GM12864 (cell line): ENCODE measurements at regions not wholly inside any gene's neighbourhood (a gene's known extent, or its start where the extent isn't known, plus 50 kb on each side); places are given as distances from the start of the nearest gene placed in this dataset.

ENCODE experiments used
- DNase-seq: peaks from one replicate; pipeline ENCODE4 v3.0.0-alpha.2; 2011; ENCODE audit warnings: low read depth
- H3K4me3 ChIP-seq: 2 replicates; pipeline ENCODE4 v1.5.1; 2011; ENCODE audit warnings: mild to moderate bottlenecking, low read depth, low read length, control low read depth
- CTCF ChIP-seq: IDR thresholded peaks from 2 replicates; pipeline ENCODE4 v1.5.1; 2011; ENCODE audit warnings: low read depth, mild to moderate bottlenecking, moderate library complexity, low read length, control low read depth, inconsistent platforms; ENCODE audit errors: missing control alignments

GRCh38 chr4:59063015-59063720 lies 1953.0 kb upstream of the IGFBP7 start:
- no peak overlapping the region for H3K4me3 ChIP-seq
- TF ChIP-seq CTCF = no peak

GRCh38 chr4:59068722-59069418 lies 1958.7 kb upstream of the IGFBP7 start:
- no peak overlapping the region for H3K4me3 ChIP-seq
- TF ChIP-seq CTCF = no peak
- DNase-seq = no peak

More at GRCh38 chr4:59063015-59063720, 1953.0 kb upstream of the IGFBP7 start:
- no peak for DNase-seq

GRCh38 chr4:59086410-59086809 lies 1976.2 kb upstream of the IGFBP7 start:
- no peak for DNase-seq
- no peak overlapping the region for H3K4me3 ChIP-seq
- no peak for TF ChIP-seq CTCF

- no peak for TF ChIP-seq CTCF
- no peak for DNase-seq
- no peak overlapping the region for H3K4me3 ChIP-seq
Observed at GRCh38 chr4:59091146-59092142, 1981.3 kb upstream of the IGFBP7 start.

GRCh38 chr4:59094505-59094904 lies 1984.3 kb upstream of the IGFBP7 start:
- no peak for TF ChIP-seq CTCF
- no peak for DNase-seq
- no peak overlapping the region for H3K4me3 ChIP-seq

- DNase-seq = no peak
- no peak overlapping the region for H3K4me3 ChIP-seq
- no peak for TF ChIP-seq CTCF
Observed at GRCh38 chr4:59102311-59102710, 1992.1 kb upstream of the IGFBP7 start.
